Ascending aorta (tissue), 2 donors: ENCODE measurements at regions not wholly inside any gene's neighbourhood (a gene's known extent, or its start where the extent isn't known, plus 50 kb on each side); places are given as distances from the start of the nearest gene placed in this dataset.

Experiments
- DNase-seq, 2 donors: peaks; one replicate each; pipeline ENCODE4 v3.0.0-alpha.2; 2019; ENCODE audit warnings: low spot score in 2 of 2
- H3K27ac ChIP-seq, 2 donors: fragments of 200-600 bp; sonication (generic); one replicate each; pipeline ENCODE4 v1.5.1; 2016 to 2017; ENCODE audit warnings: mild to moderate bottlenecking in 1 of 2
- H3K27me3 ChIP-seq: fragments of 200-600 bp; sonication (generic); one replicate; pipeline ENCODE4 v1.5.1; 2017
- H3K36me3 ChIP-seq, 2 donors: fragments of 200-600 bp; sonication (generic); one replicate each; pipeline ENCODE4 v1.5.1; 2016
- H3K4me1 ChIP-seq, 2 donors: fragments of 200-600 bp; sonication (generic); one replicate each; pipeline ENCODE4 v1.5.1; 2016 to 2017; ENCODE audit warnings: mild to moderate bottlenecking in 1 of 2
- H3K4me3 ChIP-seq, 2 donors: fragments of 200-600 bp; sonication (generic); one replicate each; pipeline ENCODE4 v1.5.1; 2016 to 2017; ENCODE audit warnings: mild to moderate bottlenecking in 1 of 2
- H3K9me3 ChIP-seq, 2 donors: fragments of 200-600 bp; sonication (generic); one replicate each; pipeline ENCODE4 v1.5.1; 2016
- intact Hi-C: fragments of 100-400 bp; cut with DNase I; formaldehyde crosslinking; loops from one replicate; pipeline ENCODE4 v1.15.1; 2023
- TF ChIP-seq, protein P1 (sequence below), 3 experiments: fragments of 200-600 bp in 2 of 3; fragments of 450-650 bp in 1 of 3; sonication (generic) in 2 of 3; IDR thresholded peaks; one replicate each; pipeline ENCODE4 v1.5.1; 2016 to 2019; ENCODE audit warnings: antibody characterized with exemption in 3 of 3, mild to moderate bottlenecking in 1 of 3, moderate library complexity in 1 of 3

GRCh38 chr5:125583321-125584139 lies 837.1 kb upstream of the ZNF608 start:
- no peak overlapping the region for H3K4me3 ChIP-seq

GRCh38 chr5:125584140-125584520 lies 837.7 kb upstream of the ZNF608 start:
- TF ChIP-seq, protein P1, sequence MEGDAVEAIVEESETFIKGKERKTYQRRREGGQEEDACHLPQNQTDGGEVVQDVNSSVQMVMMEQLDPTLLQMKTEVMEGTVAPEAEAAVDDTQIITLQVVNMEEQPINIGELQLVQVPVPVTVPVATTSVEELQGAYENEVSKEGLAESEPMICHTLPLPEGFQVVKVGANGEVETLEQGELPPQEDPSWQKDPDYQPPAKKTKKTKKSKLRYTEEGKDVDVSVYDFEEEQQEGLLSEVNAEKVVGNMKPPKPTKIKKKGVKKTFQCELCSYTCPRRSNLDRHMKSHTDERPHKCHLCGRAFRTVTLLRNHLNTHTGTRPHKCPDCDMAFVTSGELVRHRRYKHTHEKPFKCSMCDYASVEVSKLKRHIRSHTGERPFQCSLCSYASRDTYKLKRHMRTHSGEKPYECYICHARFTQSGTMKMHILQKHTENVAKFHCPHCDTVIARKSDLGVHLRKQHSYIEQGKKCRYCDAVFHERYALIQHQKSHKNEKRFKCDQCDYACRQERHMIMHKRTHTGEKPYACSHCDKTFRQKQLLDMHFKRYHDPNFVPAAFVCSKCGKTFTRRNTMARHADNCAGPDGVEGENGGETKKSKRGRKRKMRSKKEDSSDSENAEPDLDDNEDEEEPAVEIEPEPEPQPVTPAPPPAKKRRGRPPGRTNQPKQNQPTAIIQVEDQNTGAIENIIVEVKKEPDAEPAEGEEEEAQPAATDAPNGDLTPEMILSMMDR (IDR thresholded peaks at IDR 0.05): no peak
- Histone ChIP-seq H3K4me1 (peaks cover 0 to 24% of the 10 kb centered on the region in 2 donors), H3K27me3 (no peaks in the 10 kb centered on the region), H3K4me3 (no peak overlapping the region), H3K27ac (no peak overlapping the region), H3K36me3 (no peaks in the 10 kb centered on the region), H3K9me3 (no peaks in the 10 kb centered on the region)
- intact Hi-C loops: no loop called here
- no peak for DNase-seq

More at GRCh38 chr5:125583321-125584139, 837.1 kb upstream of the ZNF608 start:
- DNase-seq: no peak
- intact Hi-C loops: no loop called here
- Histone ChIP-seq H3K4me1 (peaks cover 0 to 24% of the 10 kb centered on the region in 2 donors), H3K36me3 (no peaks in the 10 kb centered on the region), H3K9me3 (no peaks in the 10 kb centered on the region), H3K27me3 (no peaks in the 10 kb centered on the region), H3K27ac (peak overlapping the region in 1 of 2 donors; percentile 16)
- TF ChIP-seq, protein P1 (IDR thresholded peaks at IDR 0.05): no peak

DNA sequence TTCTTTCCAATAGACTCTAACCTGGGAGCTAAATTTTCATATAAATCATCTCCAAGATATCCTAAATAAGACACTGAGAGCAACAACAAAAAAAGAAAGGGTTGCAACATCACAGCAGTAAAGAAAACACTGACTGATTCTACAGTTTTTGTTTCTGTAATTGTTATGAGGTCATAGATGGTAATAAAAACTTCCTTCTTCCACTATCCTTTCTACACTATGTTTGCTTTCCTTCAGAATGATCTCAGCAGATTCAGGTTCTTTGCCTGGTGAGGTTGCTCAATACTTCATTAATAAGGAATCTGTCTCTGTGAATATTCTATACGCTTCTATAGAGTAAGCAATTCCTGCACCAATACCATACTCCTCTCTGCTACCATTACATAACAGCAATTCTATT lies 835.6 kb upstream of the GRAMD2B start:
- TF ChIP-seq, protein P1 (IDR thresholded peaks at IDR 0.05): no peak
- intact Hi-C loops: no loop called here
- H3K27ac ChIP-seq: no peak overlapping the region
- H3K9me3 ChIP-seq: no peaks in the 10 kb centered on the region
- peaks cover 0 to 13% of the 10 kb centered on the region in 2 donors for H3K4me1 ChIP-seq
- H3K27me3 ChIP-seq: no peaks in the 10 kb centered on the region
- no peaks in the 10 kb centered on the region for H3K36me3 ChIP-seq
- H3K4me3 ChIP-seq: no peak overlapping the region
- DNase-seq: no peak

DNA sequence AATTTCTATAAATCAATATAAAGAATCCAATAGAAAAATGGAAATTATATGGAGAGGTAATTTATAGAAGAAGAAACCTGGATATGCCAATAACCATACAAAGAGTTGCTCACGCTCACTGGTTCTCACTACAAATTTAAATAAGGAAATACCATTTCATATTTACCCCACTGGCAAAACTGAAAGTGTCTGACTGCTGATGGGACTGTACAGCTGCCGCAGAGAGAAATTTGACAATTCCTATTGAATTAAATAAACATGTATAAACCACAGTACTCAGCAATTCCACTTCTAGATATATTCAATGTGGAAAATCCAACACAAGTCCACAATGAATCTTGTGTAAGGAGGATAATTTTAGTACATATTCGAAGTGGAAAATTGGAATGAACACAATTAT lies 830.4 kb upstream of the GRAMD2B start:
- no peak overlapping the region for H3K27ac ChIP-seq
- H3K36me3 ChIP-seq: no peaks in the 10 kb centered on the region
- peaks cover 0 to 3% of the 10 kb centered on the region in 2 donors for H3K4me1 ChIP-seq
- no peaks in the 10 kb centered on the region for H3K27me3 ChIP-seq
- intact Hi-C loops: no loop called here
- TF ChIP-seq, protein P1 (IDR thresholded peaks at IDR 0.05): no peak
- no peak overlapping the region for H3K4me3 ChIP-seq
- no peaks in the 10 kb centered on the region for H3K9me3 ChIP-seq
- no peak for DNase-seq

- no peak overlapping the region for H3K4me3 ChIP-seq
- peaks cover 0 to 3% of the 10 kb centered on the region in 2 donors for H3K4me1 ChIP-seq
- H3K27me3 ChIP-seq: no peaks in the 10 kb centered on the region
- no peak overlapping the region for H3K27ac ChIP-seq
- H3K9me3 ChIP-seq: no peaks in the 10 kb centered on the region
- H3K36me3 ChIP-seq: no peaks in the 10 kb centered on the region
- DNase-seq: no peak
- intact Hi-C loops: no loop called here
- TF ChIP-seq, protein P1 (IDR thresholded peaks at IDR 0.05): no peak
Observed at GRCh38 chr5:125595095-125595494, 828.1 kb upstream of the GRAMD2B start.
